HCEC 1CT (cell line): ENCODE measurements at regions not wholly inside any gene's neighbourhood (a gene's known extent, or its start where the extent isn't known, plus 50 kb on each side); places are given as distances from the start of the nearest gene placed in this dataset.

Experiments used
- DNase-seq: peaks from one replicate; pipeline ENCODE4 v3.0.0-alpha.2; 2017

DNA sequence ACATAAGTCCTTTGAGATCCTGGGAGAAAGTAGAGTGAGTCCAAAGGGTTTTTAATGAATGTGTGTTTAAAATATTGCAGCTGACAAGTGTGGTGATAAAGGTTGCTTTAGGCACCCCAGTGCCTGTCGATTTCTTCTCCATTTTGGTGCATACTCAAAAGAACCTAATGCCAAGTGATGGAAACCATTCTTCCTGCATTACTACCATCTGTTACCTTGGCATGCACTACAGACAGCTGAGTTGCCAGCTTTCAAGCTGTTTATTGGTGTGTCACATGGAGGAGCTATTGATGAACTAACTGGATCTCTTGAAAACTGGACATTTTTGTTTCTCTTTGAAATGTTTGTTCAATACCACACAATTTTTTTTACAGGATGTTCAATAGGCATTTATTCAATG lies 350.0 kb downstream of the AKAIN1 start:
- no peak for DNase-seq

GRCh38 chr18:4844320-4844719 lies 352.7 kb downstream of the AKAIN1 start:
- DNase-seq, result no peak

GRCh38 chr18:4843771-4844170 lies 353.3 kb downstream of the AKAIN1 start:
- no peak for DNase-seq

- no peak for DNase-seq
Observed at GRCh38 chr18:4842751-4843150, 354.3 kb downstream of the AKAIN1 start.

DNA sequence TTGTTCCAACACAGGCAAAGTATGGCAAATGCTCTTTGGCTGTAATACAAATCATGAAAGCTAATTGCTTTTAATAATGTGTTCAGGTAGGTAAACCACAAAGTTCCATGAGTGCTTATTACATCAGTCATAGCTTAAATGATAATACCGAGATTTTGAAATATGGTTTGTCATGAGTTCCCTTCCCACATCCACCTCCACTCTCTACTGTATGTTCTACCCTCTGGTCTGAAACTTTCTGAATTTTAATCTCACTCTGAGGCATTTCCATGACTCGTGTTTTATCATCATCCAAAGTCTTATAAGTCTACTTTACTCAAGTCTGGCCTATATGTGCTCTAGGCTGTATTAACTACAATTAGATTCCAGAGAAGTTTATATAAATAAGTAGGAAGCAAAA lies 354.8 kb downstream of the AKAIN1 start:
- DNase-seq, result no peak

DNA sequence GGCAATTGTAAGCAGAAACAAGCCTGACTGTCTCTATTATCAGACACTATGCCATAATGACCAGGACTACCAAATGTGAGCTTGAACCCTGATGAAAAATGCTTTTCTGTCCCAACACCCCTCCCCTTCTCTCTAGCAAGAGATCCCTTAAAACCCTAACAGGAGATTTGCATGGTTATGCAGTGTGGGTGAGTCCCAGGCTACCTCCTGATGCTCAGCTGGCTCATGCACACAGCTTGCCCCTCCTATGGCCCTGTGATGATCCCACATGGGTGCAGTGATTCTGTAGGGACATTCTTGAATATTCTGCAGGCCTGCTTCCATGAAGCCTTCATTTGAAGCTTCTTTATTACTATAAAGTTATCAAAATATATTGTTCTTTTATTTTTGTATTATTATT lies 357.4 kb downstream of the AKAIN1 start:
- DNase-seq, result no peak

- DNase-seq, result no peak
Observed at GRCh38 chr18:4836141-4836540, 360.9 kb downstream of the AKAIN1 start.

DNA sequence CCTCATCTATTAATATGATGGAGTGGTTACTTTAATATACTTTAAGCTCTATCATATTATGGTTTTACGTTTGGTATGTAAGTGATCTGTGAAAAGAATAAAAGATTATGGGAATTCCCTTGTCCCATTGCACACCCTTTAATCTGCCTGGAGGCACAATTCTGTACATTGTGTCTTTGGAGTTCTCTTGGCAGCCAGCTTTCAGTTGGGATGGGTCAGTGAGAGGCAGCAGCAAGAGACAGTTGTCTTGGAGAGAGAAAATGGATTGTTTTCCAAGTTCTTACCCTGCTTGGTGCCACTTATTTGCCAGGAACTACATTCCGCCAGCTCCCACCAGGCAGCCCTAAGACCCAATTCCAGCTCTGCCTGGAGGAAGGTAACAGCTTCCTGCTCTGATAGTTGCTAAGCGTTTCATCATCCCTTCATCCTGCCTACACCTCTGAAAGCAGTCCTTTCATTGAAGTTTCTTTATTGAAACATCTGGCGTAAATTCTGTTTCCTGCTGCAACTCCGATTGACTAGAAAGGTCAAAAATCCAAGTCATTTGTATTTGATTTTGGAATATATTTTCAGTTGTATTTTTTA lies 365.2 kb downstream of the AKAIN1 start:
- DNase-seq, result no peak

DNA sequence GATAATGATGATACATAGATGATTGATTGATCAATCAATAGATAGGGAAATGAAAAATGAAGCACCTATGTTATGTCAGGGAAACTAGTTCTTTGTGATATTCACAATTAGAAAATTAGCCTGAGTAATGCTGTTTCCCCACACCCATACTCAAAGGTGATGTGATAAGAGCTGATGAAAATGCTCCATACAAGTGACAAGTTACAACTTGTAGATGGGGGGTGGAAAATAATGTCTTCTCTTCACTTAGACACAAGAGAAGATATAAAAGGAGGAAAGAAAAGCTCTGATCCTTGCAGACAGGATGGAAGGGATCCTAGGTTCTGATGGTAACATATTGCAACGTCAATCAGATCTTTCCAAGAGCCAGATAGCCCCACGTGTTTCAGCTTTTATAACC lies 365.9 kb downstream of the AKAIN1 start:
- no peak for DNase-seq

- no peak for DNase-seq
Observed at GRCh38 chr18:4823091-4823490, 368.0 kb upstream of the DLGAP1 start.

GRCh38 chr18:4821801-4822200 lies 366.7 kb upstream of the DLGAP1 start:
- DNase-seq, result no peak

GRCh38 chr18:4817665-4818064 lies 362.6 kb upstream of the DLGAP1 start:
- DNase-seq, result no peak

GRCh38 chr18:4813708-4814107 lies 358.6 kb upstream of the DLGAP1 start:
- no peak for DNase-seq

DNA sequence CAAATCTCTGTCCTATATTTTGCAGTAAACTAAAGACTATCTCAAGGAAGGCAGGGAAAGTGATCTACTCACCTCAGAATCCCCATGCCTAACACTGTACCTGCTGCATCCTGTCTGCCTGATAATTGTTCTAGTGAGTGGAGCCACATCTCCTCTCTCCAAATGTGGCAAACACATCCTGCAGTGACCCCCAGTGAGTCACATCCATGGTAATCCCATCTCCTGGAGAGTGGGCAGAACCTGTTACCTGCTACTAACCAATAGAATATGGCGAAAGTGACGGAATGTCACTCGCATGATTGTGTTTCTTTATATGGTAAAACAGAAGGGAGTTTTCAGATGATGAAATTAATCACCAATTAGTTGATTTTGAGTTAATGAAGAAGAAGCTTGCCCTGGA lies 353.8 kb upstream of the DLGAP1 start:
- no peak for DNase-seq

DNA sequence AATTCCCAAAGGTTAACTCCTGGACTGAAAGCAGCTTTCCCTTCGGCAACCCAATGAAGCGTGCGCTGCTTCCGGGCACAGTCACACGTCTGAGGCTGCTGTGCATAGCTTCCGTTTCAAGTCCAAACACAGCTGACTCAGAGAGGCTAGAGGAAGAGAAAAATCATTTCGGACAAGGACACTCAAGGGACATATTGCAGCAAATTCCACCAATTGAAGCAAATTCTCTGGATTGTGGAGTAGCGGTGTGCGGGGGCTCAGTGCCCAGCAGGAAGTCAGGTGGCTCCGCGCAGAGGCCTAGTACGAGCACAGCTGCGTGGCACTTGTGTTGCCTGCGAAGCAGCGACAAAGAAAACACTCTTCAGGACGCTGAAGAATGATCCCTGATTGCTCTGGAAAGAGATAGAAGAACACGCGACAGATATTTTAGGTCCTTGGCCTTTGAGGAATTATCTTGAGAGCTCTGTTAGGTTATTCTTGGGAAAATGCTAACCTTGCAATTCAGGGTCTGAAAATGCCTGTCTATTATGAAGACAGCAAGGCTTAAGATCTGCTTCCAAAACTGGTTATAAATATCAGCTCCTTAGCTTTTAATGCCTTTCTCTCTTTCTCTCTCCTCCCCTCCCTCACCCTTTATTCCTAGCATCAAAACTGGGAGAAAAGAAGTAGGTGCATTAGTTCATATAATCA lies 352.6 kb upstream of the DLGAP1 start:
- DNase-seq, result no peak

- DNase-seq, result no peak
Observed at GRCh38 chr18:4806331-4806730, 351.2 kb upstream of the DLGAP1 start.

DNA sequence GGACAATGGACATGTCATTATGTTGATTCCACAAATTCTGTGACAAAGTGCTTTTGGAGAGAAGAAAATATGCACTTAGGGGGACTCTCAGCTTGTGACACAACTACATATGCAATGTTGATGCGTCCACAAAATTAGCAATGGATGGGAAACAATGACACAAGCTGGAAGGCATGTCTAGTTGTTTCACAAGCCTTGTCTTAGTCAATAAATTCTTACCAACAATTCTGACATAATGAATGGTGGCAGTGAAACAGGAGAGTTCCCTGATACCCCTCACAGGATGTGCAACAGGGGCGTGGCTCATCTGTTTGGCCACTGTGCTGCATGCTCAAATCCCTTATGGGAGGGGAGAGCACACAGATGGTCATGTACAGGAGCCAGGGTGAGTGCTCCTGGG lies 347.2 kb upstream of the DLGAP1 start:
- DNase-seq, result no peak

DNA sequence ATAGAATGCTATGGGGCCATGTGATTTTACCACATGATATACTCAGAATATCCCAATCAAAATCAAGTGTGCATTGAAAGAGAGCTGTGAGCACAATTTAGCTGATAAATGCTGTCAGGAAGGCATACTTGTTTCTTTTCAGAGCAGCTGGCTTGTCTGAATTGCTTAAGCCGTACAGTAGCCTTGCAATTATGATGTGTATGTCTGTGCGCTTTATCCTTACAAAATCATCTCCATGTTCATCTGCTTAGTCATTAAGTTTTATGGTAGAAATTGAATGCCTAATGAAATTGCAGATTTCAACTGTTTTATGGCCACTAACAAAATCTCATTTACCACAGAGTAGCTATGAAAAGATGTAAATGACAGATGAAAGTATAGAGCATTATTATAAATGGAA lies 346.0 kb upstream of the DLGAP1 start:
- no peak for DNase-seq

DNA sequence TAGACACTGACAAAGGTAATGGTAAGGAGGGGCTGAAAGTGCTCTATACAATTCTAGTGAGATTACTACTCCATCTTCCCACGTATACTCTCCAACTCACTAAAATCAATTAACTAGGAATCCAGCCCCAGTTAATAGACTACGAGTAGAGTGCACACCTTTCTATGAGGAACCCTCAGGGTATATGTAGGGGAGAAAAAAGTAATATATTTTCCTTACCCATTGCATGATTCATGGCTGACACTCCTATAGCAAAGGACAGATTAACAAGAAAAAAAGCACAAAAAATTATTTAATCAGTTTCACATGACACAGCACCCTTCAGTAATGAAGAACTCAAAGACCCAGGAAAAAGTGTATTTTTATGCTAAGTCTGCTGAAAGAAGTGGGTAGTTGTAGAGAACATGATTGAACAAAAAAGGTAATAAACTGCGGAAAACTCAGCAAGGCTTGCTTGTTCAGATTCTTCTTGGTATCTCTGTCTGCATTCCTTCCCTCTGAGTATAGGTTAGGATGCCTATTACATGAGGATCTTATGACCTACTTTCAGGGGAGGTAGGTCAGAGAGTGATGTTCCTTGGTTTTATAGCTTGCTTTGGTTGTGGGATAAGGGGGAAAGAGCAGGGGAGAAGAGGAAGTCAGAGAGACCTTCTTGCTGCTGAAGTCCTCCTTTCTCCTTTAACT lies 342.0 kb upstream of the DLGAP1 start:
- no peak for DNase-seq

GRCh38 chr18:4789506-4789905 lies 334.4 kb upstream of the DLGAP1 start:
- no peak for DNase-seq

DNA sequence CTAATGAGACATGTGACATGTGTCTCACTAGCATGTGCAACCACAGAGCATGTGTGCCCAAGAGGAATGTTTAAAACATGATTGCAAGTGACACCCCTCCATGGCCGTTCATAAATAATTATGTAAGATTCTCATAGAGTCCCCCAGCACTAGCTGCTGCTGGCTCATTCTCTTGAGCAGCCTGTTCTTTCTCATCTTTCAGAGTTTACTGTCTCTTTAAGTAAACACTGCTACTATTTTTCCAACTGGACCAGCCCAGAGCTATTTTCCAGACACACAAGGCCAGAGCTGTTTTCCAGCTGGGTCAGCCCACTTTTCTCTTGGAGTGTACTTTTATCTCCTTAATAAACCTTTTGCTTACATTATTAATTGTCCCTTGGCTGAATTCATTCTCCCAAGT lies 326.8 kb upstream of the DLGAP1 start:
- DNase-seq, result no peak

GRCh38 chr18:4765401-4765800 lies 310.3 kb upstream of the DLGAP1 start:
- no peak for DNase-seq

DNA sequence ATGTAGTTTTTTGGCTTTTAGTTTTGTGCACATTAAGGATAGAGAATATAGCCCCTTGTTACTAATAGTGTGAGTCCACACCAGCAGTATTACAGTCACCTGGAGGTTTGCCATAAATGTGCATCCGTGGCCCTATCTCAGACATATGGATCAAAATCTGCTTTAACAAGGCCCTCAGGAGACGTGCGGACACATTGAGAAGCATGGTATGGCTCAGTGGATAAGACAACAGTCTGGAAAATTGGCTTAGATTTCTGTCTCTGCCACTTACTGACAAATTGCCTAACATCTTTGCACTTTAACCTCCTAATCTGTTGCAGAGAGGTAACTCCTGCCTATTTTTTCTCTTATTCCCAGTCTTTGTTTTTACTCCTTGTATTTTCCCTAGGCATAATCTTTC lies 307.2 kb upstream of the DLGAP1 start:
- DNase-seq, result no peak

DNA sequence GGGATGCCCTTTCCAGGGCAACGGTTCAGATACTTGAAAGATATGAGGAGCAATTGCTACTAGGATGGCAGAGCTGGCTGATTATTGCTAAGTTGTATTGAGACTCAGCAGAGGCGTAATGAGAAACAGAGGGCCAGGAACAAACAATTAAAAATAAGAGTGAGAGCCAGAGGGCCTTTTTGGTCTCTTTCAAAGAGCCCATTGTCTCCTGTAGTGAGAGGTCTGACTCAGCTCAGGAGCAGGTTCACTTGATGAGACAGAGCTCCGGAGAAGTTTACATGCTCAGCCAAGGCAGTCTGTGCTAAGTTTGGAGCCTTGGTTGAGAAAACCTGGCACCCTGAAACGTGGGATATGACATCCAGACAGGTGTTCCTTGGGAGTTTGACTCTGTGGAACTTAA lies 303.9 kb upstream of the DLGAP1 start:
- no peak for DNase-seq

GRCh38 chr18:4755848-4756247 lies 300.7 kb upstream of the DLGAP1 start:
- no peak for DNase-seq
